ENCODE measurements at regions not wholly inside any gene's neighbourhood (a gene's known extent, or its start where the extent isn't known, plus 50 kb on each side); places are given as distances from the start of the nearest gene placed in this dataset.

DNA sequence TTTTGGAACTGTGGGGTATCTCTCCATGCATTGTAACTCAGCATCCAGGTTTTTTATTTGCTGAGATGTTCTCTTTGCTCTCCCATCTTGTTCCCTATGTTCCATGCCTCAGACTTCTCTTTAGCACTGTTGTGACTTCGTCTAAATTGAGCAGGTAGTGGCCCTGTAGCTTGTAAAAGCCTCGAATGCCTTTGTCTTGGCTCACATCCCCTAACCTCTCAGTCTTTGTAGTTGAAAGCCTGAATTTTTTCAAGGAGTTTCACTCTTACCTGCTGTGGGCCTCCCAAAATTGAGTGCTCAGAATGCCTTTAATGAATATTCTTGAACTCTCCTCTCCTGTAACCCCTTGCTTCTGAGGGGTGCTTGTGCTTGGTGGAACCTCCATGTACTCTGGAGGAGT is 1137.3 kb downstream of the REEP3 start:
- TF ChIP-seq, protein P1, sequence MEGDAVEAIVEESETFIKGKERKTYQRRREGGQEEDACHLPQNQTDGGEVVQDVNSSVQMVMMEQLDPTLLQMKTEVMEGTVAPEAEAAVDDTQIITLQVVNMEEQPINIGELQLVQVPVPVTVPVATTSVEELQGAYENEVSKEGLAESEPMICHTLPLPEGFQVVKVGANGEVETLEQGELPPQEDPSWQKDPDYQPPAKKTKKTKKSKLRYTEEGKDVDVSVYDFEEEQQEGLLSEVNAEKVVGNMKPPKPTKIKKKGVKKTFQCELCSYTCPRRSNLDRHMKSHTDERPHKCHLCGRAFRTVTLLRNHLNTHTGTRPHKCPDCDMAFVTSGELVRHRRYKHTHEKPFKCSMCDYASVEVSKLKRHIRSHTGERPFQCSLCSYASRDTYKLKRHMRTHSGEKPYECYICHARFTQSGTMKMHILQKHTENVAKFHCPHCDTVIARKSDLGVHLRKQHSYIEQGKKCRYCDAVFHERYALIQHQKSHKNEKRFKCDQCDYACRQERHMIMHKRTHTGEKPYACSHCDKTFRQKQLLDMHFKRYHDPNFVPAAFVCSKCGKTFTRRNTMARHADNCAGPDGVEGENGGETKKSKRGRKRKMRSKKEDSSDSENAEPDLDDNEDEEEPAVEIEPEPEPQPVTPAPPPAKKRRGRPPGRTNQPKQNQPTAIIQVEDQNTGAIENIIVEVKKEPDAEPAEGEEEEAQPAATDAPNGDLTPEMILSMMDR (conservative IDR thresholded peaks at IDR 0.05; ENCODE audit: low read depth, low read length), result no peak
- TF ChIP-seq EZH2 (IDR thresholded peaks at IDR 0.05; ENCODE audit: borderline replicate concordance, low read depth, low read length, poor library complexity, severe bottlenecking), result no peak

All from A673 (cell line).